Keratinocyte (primary cell): ENCODE measurements at regions not wholly inside any gene's neighbourhood (a gene's known extent, or its start where the extent isn't known, plus 50 kb on each side); places are given as distances from the start of the nearest gene placed in this dataset.

Experiments used
- DNase-seq: peaks from one replicate; pipeline ENCODE4 v3.0.0-alpha.2; 2011; ENCODE audit warnings: low read depth, missing footprints, low spot score
- FAIRE-seq: peaks from 2 replicates; lab custom pipeline; 2011; peaks lifted over from hg19 to GRCh38; lab: Jason Lieb, UNC
- H2AFZ ChIP-seq: 2 replicates; pipeline ENCODE4 v1.6.0; 2012; ENCODE audit warnings: low read length, control low read depth, inconsistent platforms; ENCODE audit not compliant: control insufficient read depth
- H3K27ac ChIP-seq: 2 replicates; pipeline ENCODE4 v1.5.1; 2011; ENCODE audit warnings: low read length; ENCODE audit not compliant: control insufficient read depth, insufficient read depth
- H3K27me3 ChIP-seq: 3 replicates; pipeline ENCODE4 v1.6.0; 2011; ENCODE audit warnings: low read length; ENCODE audit not compliant: control insufficient read depth, insufficient read depth; ENCODE audit errors: extremely low read depth
- H3K36me3 ChIP-seq, 2 experiments: 2 replicates in 1 of 2; 3 replicates in 1 of 2; pipeline ENCODE4 v1.5.1; 2011; ENCODE audit warnings: low read length in 2 of 2, mild to moderate bottlenecking in 1 of 2; ENCODE audit not compliant: control insufficient read depth in 2 of 2, insufficient read depth in 2 of 2; ENCODE audit errors: extremely low read depth in 1 of 2
- H3K4me1 ChIP-seq: 3 replicates; pipeline ENCODE4 v1.5.1; 2011; ENCODE audit warnings: low read length; ENCODE audit not compliant: control insufficient read depth, insufficient read depth; ENCODE audit errors: extremely low read depth
- H3K4me2 ChIP-seq: 3 replicates; pipeline ENCODE4 v1.6.0; 2011; ENCODE audit warnings: low read depth, low read length; ENCODE audit not compliant: control insufficient read depth, insufficient read depth; ENCODE audit errors: extremely low read depth
- H3K4me3 ChIP-seq, 3 experiments: fragments of 200-600 bp in 1 of 3; sonication (generic) in 1 of 3; 2 replicates in 2 of 3; 3 replicates in 1 of 3; pipeline ENCODE4 v1.5.1; 2011 to 2016; ENCODE audit warnings: low read length in 3 of 3, mild to moderate bottlenecking in 3 of 3, control low read depth in 2 of 3, inconsistent platforms in 1 of 3, low read depth in 1 of 3, mixed read lengths in 1 of 3, mixed run types in 1 of 3, moderate library complexity in 1 of 3; ENCODE audit not compliant: control insufficient read depth in 2 of 3, insufficient read depth in 2 of 3; ENCODE audit errors: extremely low read depth in 1 of 3
- H3K79me2 ChIP-seq: 2 replicates; pipeline ENCODE4 v1.6.0; 2012; ENCODE audit warnings: low read length; ENCODE audit not compliant: control insufficient read depth, insufficient read depth
- H3K9ac ChIP-seq: 3 replicates; pipeline ENCODE4 v1.6.0; 2011; ENCODE audit warnings: low read length; ENCODE audit not compliant: control insufficient read depth, insufficient read depth; ENCODE audit errors: extremely low read depth
- H3K9me1 ChIP-seq: 3 replicates; pipeline ENCODE4 v1.6.0; 2011; ENCODE audit warnings: low read length; ENCODE audit not compliant: control insufficient read depth, insufficient read depth; ENCODE audit errors: extremely low read depth
- H3K9me3 ChIP-seq: 2 replicates; pipeline ENCODE4 v1.5.1; 2012; ENCODE audit warnings: low read depth, low read length; ENCODE audit not compliant: control insufficient read depth
- H4K20me1 ChIP-seq: 3 replicates; pipeline ENCODE4 v1.6.0; 2011; ENCODE audit warnings: low read length; ENCODE audit not compliant: control insufficient read depth, insufficient read depth; ENCODE audit errors: extremely low read depth
- CTCF ChIP-seq, 3 experiments: IDR thresholded peaks in 1 of 3; conservative IDR thresholded peaks in 1 of 3; optimal IDR thresholded peaks in 1 of 3; 2 replicates in 2 of 3; 3 replicates in 1 of 3; pipeline versions ENCODE3 to v1.5.1; 2011; ENCODE audit warnings: low read length in 3 of 3, mild to moderate bottlenecking in 3 of 3, moderate library complexity in 2 of 3, control low read depth in 1 of 3, inconsistent platforms in 1 of 3; ENCODE audit not compliant: insufficient read depth in 2 of 3; ENCODE audit errors: extremely low read depth in 1 of 3
- EZH2 ChIP-seq: IDR thresholded peaks from one replicate; pipeline ENCODE4 v1.6.1; 2012; ENCODE audit warnings: inconsistent platforms, mild to moderate bottlenecking, low read length, moderate library complexity
- dilution Hi-C: fragments of 300-500 bp; cut with MboI; formaldehyde crosslinking; loops from one replicate; pipeline ENCODE4 v1.7.0; 2020; ENCODE audit warnings: low sequenced_read_pairs; ENCODE audit not compliant: extremely low pct_ligation_motif_present

GRCh38 chr4:154687840-154688239, 56.0 kb upstream of the LRAT start:
- H2AFZ ChIP-seq, result no peak overlapping the region
- FAIRE-seq (no peak), DNase-seq (no peak)
- TF ChIP-seq CTCF (optimal IDR thresholded peaks at IDR 0.05 in 1 of 3, IDR thresholded peaks at IDR 0.05 in 1 of 3, conservative IDR thresholded peaks at IDR 0.05 in 1 of 3; ENCODE audit: extremely low read depth in 1 of 3, insufficient read depth in 2 of 3, low read length in 3 of 3), result no peak
- TF ChIP-seq EZH2, result no peak
- no peaks in the 10 kb centered on the region for H3K4me1 ChIP-seq
- no peaks in the 10 kb centered on the region for H3K9me3 ChIP-seq
- H3K27ac ChIP-seq, result no peak overlapping the region
- dilution Hi-C loops, result no loop called here
- no peaks in the 10 kb centered on the region for H3K79me2 ChIP-seq
- no peak overlapping the region for H3K4me3 ChIP-seq
- no peaks in the 10 kb centered on the region for H3K36me3 ChIP-seq
- no peaks in the 10 kb centered on the region for H4K20me1 ChIP-seq
- H3K9me1 ChIP-seq, result no peaks in the 10 kb centered on the region
- H3K27me3 ChIP-seq, result no peaks in the 10 kb centered on the region
- no peak overlapping the region for H3K4me2 ChIP-seq
- no peak overlapping the region for H3K9ac ChIP-seq

GRCh38 chr4:154691229-154691628, 52.6 kb upstream of the LRAT start:
- H3K4me2 ChIP-seq, result no peak overlapping the region
- no peak overlapping the region for H3K9ac ChIP-seq
- dilution Hi-C loops, result no loop called here
- DNase-seq (no peak), FAIRE-seq (no peak)
- H4K20me1 ChIP-seq, result no peaks in the 10 kb centered on the region
- H3K36me3 ChIP-seq, result no peaks in the 10 kb centered on the region
- no peaks in the 10 kb centered on the region for H3K4me1 ChIP-seq
- H2AFZ ChIP-seq, result no peak overlapping the region
- no peaks in the 10 kb centered on the region for H3K9me3 ChIP-seq
- no peaks in the 10 kb centered on the region for H3K27me3 ChIP-seq
- H3K79me2 ChIP-seq, result no peaks in the 10 kb centered on the region
- no peaks in the 10 kb centered on the region for H3K9me1 ChIP-seq
- no peak for TF ChIP-seq CTCF (optimal IDR thresholded peaks at IDR 0.05 in 1 of 3, IDR thresholded peaks at IDR 0.05 in 1 of 3, conservative IDR thresholded peaks at IDR 0.05 in 1 of 3; ENCODE audit: extremely low read depth in 1 of 3, insufficient read depth in 2 of 3, low read length in 3 of 3)
- no peak for TF ChIP-seq EZH2
- H3K27ac ChIP-seq, result no peak overlapping the region
- H3K4me3 ChIP-seq, result no peak overlapping the region
